ENCODE measurements at regions not wholly inside any gene's neighbourhood (a gene's known extent, or its start where the extent isn't known, plus 50 kb on each side); places are given as distances from the start of the nearest gene placed in this dataset.
"Not testable (repeated sequence)": the region's sequence is repeated elsewhere in the genome, so short reads cannot be mapped to it uniquely, and the experiment has no call there.

DNA sequence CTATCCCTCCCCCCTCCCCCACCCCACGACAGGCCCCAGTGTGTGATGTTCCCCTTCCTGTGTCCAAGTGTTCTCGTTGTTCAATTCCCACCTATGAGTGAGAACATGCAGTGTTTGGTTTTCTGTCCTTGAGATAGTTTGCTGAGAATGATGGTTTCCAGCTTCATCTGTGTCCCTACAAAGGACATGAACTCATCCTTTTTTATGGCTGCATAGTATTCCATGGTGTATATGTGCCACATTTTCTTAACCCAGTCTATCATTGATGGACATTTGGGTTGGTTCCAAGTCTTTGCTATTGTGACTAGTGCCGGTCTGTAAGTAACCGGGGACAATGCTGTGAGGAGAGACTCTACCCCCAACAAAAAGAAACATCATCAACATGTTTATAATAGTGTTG, 217.2 kb downstream of the SEC23IP start:
- not testable (repeated sequence) for DNase-seq (ENCODE audit: low read depth in 4 of 4, low spot score in 2 of 4)

DNA sequence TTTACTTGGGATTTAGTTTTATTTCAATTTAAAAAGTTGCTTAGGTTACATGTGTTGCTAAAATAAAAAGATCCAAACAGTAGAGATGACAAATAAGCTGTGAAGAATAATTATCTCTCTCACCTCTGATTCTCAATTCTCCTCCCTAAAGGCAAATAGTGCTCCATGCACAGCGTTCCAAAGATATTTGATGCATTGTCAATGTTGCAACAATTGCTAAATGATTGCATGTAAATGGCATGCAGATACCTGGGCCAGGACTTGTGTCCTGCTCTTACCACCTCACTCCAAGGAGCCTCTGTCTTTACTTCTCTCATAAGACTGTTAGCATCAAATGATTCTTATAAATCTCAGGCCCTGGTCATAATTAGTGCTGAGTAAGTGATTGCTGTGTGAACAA, 217.7 kb downstream of the SEC23IP start:
- DNase-seq (ENCODE audit: low read depth in 4 of 4, low spot score in 2 of 4) = no peak

DNA sequence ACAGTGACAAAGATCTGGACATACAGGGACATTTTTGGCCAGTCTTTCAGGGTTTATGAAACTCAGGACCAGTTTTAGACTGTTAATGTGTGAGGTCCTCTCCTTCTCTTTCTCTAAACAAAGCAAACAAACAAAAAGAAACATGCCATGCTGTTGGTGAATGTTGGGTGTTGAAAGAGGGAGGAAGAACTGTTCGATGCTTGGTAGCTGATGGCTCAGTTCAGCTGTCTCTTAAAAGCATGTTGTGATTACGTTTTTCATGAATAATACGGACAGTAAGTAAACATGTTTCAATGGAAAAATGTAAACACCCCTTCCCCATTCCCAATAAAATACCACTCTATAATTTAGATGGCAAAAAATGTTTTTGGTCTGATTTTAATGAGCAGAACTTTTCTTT, 219.1 kb downstream of the SEC23IP start:
- no peak for DNase-seq (ENCODE audit: low read depth in 4 of 4, low spot score in 2 of 4)

DNA sequence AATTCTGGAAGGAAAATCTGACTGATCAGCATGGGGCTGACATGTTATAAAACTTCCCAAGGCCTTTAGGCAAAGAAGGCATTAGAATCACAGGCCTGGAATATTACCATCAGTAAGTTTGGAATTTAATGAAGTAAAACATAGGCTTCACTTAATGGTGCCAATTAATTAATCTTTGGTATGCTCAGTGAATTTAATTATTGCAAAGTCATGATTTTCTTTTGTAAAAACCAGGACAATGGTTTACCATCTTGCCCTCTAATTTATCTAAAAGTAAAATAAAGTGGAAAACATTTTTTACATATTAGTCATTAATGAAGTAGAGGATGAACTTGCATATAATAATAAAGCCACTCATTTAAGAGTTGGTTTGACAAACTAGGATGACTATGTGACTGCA, 220.3 kb downstream of the SEC23IP start:
- DNase-seq (ENCODE audit: low read depth in 4 of 4, low spot score in 2 of 4) = no peak

DNA sequence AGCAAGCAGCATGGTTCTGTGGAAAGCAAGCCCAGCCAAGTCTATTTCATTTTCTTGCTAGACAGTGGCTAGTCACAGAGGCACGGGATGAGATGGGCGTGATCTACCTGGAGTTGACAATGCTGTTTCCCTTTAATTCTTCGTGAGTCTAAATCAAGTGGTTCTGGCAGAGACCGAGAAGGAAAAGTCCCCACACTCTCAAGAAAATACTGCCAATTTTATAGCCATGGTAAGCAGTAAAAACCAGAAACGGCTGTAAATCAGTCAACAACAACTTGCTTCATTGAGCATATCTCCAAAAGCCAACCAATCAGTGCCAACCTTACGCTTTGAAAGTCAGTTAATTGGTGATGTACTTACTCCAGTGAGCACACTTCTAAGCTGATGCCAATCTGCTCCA, 223.4 kb downstream of the SEC23IP start:
- DNase-seq (ENCODE audit: low read depth in 4 of 4, low spot score in 2 of 4) = peak in 1 of 4 donors; percentile 33

DNA sequence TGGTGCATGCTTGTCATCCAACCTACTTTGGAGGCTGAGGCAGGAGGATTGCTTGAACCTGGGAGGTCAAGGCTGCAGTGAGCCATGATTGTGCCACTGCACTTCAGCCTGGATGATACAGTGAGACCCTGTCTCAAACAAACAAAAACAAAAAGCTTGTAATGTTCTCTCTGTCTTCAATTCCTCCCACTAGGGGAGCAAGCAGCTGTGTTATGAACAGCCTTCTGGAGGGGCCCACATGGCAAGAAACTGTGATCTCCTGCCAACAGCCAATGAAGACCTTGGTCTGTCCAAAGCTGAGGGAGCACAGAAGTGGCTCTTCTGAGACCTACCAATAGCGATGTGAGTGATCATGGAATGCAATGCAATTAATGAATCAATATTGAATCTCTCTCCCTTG, 229.2 kb downstream of the SEC23IP start:
- no peak for DNase-seq (ENCODE audit: low read depth in 4 of 4, low spot score in 2 of 4)

DNA sequence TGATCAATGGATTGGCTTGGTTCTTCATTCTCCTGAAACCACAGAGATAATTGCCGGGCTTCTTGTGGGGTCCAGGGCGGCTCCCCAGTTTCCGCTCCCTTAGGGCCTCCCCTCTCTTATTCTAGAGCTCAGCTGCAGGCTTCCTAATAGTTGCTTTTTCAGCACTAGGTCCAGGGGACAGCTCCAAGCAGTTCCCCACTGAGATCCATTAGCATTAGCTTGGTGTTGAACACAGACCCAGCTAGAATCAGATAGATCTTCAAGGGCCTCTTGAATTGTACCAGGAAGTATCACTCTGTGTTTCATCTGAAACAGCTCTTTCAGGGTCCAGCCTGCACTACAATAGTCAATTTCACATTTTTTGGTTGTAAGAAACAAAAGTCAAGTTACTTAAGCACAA, 238.7 kb downstream of the SEC23IP start:
- peak in 2 of 4 donors; percentile 44 to 73 for DNase-seq (ENCODE audit: low read depth in 4 of 4, low spot score in 2 of 4)

DNA sequence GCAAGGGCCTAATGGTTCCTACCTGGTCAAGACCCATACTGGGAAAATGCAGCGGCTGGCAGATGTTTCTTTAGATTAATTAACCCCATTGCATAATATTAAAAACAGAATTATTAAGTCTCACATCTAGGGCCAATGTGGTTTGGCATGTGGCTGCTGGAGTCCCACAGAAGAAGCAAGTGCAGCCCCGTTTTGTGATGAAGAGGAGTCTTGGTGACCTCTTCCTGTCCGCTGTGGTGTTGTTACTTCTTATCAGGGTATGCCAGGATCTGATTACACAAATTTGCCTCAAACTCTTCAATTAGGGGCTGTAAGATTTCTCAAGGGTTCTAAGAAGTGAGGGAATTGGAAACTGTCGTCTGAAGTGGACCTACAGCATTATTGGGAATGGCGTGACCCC, 240.3 kb downstream of the SEC23IP start:
- DNase-seq (ENCODE audit: low read depth in 4 of 4, low spot score in 2 of 4) = no peak

DNA sequence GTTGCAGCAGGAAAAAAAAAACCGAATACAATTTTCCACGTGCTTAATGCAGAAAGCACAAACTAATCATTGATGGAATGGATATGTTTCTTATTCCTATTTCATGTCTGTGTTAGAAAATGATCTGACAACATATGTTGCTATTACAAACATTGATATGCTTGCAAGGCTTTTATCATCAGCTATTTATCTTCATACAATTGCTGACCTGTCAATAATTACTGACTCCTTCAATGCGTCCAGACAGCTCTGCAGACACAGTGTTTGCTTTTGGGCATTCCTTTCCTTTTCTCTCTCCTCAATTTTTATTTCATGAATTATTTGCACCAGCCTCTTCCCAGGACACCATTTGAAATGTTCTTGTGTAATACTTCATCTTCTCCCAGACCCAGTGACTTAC, 246.2 kb downstream of the SEC23IP start:
- DNase-seq (ENCODE audit: low read depth in 4 of 4, low spot score in 2 of 4) = no peak

DNA sequence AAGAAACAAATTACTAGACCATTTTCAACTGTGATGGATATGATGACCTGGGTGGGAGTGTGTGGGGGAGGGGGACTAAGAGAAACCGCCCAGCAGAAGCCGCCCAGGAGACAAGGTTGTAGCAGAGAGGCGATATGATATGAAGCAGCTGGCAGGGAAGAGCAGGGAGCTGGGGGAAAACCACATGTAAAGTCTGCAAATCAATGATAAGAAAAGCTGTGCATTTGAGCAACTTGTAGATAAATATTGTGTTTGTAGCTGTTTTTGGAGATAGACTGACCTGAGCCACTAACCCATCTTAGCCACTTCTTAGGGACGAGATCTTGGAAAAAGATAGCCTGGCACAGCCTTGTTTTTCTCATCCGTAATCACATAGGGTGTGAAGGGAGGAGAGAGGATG, 252.6 kb downstream of the SEC23IP start:
- DNase-seq (ENCODE audit: low read depth in 4 of 4, low spot score in 2 of 4) = no peak

DNA sequence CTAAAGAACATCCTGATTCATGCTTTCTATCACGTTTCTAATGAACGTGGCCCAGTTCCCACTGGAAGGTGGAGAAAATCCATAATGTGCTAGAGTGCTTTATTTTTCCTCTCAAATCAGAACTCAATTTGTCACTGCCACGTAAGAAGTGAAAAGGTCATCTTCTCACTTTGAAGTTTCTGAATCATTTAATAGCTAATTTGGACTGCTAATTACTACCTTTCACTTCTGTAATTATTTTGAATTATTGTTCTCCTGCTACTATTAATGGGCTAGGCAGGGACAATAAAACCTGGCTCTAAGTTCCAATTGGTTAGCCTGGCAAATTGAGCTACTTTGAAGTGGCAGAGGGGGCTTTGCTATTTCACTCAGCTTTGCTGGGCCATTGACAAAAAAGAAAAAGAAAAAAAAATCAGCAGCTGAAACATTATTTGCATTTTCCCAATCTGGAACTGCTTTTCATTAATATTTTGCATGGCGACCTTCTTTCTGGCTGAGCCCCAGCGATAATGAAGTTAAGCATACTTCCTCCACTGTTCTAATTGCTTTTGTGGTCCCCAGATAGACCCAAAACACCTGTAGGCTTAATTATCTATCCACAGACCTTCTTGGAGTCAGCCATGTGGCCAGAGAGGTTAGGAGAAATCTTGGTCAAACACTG, 264.2 kb downstream of the SEC23IP start:
- DNase-seq (ENCODE audit: low read depth in 4 of 4, low spot score in 2 of 4) = no peak

DNA sequence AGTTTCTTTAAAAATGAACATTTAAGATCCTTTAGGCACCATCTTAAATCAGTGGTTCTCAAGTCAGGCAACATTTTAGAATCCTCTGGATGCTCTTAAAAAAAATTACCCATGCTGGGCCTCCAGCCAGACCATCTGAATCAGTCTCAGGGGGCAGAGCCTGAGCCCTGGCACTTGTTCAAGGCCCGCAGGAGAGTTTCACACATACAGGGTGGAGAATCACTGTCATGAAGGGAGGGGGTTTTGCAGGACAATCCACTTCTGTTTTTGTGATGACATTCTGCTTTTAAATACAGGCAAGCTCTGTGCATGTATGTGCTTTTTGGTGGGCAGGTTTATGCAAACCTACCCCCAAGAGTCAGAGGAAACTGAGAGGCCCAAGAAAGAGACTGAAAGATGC, 268.6 kb downstream of the SEC23IP start:
- no peak for DNase-seq (ENCODE audit: low read depth in 4 of 4, low spot score in 2 of 4)

DNA sequence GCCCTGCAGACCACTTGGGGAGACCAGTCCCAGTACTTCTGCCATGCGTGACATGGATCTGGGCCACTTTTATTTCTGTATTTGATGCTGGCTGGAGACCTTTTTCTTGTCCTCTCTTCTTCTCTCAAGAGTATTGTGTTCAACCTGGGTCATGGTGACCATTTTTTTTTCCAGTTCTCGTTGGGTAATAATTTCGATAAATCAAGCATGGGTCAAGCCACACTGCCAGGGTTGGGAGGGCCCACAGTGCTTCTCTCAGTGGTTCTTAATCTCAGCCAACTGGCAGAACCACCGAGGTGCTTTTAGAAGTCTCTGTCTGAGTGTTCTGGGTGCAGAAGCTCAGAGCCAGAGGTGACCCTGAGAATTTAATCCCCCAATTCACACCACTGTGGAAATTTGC, 269.9 kb downstream of the SEC23IP start:
- DNase-seq (ENCODE audit: low read depth in 4 of 4, low spot score in 2 of 4) = no peak

DNA sequence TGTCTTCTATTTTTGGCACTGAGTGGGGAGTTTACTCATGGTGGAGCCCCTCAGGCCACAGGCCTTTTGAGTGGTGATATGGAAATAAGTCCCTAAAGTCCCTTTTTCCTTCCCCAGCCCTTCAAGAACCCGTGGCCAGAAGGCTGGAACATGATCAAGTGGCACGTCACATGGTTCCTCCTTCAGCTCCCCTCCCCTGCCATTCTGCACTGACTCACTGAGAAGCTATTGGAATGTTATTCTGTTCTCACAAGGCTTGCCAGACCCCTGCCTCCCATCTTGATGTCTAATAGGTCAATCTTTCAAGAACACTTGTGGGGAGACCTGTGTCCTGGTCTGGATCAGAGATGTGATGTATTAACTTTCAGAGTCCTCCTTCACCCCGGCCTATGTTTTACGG, 279.8 kb downstream of the SEC23IP start:
- no peak for DNase-seq (ENCODE audit: low read depth in 4 of 4, low spot score in 2 of 4)

DNA sequence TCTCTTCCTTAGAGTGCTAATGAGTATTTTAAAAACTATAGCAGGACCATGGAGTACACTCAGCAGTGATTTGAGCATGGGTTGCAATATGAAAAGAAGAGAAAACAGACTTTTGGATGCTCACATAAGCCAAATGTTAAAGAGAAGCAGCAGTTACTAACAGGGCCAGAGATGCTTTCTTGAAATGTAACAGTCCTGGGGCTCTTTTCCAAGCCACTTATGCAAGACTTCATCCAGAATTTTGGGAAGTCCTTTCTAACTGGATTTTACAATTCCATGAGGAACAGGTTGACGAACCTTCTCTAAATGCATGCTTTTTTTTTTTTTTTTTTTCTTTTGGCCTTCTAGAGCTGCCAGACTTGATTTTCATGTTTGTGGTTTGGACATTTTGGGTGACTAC, 282.0 kb downstream of the SEC23IP start:
- no peak for DNase-seq (ENCODE audit: low read depth in 4 of 4, low spot score in 2 of 4)

DNA sequence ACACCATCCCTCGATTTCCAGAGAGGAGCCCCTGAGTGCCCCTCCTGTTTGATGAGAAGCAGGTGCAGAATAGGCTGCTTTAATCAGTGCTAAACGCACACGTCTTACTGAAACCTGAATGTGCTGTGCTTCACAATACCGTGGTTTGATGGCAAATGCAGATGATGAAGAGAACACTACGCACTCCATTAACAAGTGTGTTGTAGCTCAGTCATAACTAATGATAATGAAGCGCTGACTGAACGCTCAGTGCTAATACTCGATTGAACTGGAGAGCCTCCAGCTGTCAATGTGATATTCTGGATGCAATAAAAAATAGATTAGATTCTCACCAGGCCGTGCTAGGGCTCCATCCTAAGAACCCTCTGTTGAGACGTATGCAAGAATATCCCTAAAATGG, 279.7 kb upstream of the PLPP4 start:
- DNase-seq (ENCODE audit: low read depth in 4 of 4, low spot score in 2 of 4) = no peak

DNA sequence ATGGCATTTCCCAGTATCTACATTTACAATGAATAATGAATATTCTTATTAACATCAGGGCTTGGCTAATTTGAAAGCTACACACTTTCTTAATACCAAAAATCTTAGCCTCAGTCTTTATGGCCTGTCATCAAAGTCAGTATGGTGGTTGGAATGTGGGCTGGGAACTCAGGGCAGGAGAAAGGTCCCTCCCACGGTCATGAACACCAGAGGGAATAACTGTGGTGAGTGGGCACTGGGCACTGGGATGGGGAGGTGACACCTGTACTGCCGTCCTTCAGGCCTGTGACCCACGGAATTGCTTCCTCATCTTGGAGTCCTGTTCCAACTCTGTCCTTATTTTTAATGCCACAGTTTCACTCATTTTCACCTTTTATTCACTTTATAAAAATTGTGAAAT, 276.9 kb upstream of the PLPP4 start:
- DNase-seq (ENCODE audit: low read depth in 4 of 4, low spot score in 2 of 4) = no peak

DNA sequence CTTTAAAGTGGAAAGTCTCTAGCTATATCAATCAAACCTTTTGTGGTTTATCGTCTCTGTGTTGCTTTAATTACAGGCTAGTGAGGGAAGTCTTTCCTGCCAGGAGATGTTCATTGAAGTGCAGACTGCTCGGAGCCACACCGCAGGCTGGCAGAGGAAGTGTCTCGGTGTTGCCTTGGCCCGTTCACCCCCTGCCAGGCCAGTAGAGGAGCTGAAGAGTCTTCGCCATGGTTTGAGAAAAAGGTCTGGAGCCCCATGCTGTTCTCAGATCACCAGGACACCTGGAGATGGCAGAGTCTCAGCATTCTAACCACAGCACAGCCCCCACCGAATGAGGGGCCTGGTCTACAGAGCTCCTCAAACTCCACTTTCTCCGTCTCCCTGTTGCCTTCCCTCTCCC, 275.9 kb upstream of the PLPP4 start:
- DNase-seq (ENCODE audit: low read depth in 4 of 4, low spot score in 2 of 4) = no peak

DNA sequence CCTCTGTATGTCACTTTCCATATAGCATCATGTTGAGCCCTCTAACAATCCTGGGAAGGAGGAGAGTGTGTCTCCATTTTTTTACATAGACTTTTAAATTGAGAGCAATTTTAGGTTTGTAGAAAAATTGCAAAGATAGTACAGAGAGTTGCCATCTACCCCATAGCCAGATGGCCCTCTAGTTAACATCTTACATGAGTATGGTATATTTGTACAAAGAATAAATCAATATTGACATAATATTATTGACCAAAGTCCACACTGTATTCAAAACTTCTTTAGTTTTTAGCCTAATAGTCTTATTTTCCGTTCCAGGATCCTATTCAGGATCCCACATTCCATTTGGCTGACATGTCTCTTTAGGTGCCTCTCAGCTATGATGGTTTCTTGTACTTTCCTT, 274.6 kb upstream of the PLPP4 start:
- no peak for DNase-seq (ENCODE audit: low read depth in 4 of 4, low spot score in 2 of 4)

DNA sequence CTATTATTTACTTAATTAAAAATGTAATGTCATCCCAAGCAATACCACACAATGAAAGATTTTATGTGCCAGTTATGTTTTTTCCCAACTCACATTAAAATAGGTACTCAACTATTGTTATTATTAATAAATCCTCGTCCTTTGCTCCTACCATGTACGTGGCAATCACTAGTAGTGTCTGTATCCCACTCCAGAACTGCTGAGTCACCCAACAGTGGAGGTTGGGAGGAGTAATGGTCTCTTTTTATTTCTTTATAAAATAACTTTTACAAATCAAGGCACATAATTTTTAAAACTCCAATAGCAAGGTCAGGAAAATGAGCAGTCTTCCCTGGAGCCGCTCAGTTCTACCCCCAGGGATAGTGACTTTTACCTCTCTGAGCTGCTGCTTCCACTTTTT, 273.5 kb upstream of the PLPP4 start:
- no peak for DNase-seq (ENCODE audit: low read depth in 4 of 4, low spot score in 2 of 4)

DNA sequence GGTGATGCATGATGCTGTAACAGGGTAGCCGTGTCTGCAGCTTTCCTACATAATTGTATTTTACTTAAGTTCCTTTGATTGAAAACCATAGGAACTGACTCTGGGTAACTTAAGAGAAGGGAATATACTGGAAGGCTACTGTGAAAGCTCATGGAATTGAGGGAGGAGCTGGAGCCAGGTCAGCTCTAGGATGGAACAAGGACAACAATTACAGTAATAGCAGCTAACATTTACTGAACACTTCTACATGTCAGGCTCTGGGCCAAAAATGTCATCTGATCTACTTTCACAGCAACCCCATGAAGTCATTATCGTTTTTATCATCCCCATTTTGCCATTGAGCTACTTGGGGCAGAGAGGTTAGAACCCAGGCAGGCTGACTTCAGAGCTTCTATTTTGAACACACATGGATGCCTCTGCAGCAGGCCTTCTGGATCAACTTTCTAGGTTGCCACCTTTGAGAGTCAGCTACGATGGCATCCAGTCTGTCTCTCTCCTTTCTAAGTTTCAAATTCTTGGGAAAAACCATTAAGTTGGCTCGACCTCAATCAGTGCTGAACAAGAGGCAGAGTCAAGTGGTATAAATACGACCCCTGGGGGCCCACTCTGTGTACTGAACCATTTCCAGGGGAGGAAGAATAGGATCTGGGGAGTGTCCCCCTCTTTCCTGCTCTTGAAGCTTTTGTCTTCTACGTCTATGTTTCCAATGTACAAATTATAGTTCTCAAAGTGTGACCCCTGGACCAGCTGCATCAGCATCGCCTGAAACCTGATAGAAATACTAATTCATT, 272.3 kb upstream of the PLPP4 start:
- no peak for DNase-seq (ENCODE audit: low read depth in 4 of 4, low spot score in 2 of 4)

DNA sequence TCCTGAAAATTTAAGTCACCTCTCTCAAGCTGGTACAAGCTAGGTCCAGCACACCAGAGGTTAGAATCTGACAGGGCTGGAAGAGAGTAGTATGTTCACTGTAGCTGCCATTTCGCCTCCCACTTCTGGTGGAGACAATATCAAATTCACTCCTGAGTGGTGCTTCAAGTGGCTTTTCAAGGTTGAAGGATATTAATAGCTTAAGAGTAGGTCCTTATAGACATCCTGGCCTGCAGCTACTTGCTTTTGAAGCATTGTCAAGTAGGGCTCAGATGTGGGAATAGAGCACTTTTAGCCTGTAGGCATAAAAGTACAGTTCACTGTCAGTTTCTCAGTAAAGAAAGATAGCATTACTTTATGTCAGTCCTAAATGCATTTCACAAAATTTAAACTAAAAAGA, 270.5 kb upstream of the PLPP4 start:
- no peak for DNase-seq (ENCODE audit: low read depth in 4 of 4, low spot score in 2 of 4)

DNA sequence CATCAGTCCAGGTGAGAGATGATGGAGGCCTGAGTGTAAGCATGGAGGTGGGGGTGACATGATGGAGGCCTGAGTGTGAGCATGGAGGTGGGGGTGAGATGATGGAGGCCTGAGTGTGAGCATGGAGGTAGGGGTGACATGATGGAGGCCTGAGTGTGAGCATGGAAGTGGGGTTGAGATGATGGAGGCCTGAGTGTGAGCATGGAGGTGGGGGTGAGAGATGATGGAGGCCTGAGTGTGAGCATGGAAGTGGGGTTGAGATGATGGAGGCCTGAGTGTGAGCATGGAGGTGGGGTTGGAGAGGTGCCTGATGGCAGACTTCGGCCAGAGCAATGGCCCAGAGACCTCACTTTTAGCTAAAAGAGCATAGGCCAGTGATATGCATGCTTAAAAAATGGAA, 269.9 kb upstream of the PLPP4 start:
- not testable (repeated sequence) for DNase-seq (ENCODE audit: low read depth in 4 of 4, low spot score in 2 of 4)
